ENCODE measurements at regions not wholly inside any gene's neighbourhood (a gene's known extent, or its start where the extent isn't known, plus 50 kb on each side); places are given as distances from the start of the nearest gene placed in this dataset.

- CTCF ChIA-PET (ENCODE audit: low intra/inter-chr PET ratio): no interaction called here
- POLR2A ChIA-PET: no interaction called here
- Histone ChIP-seq H3K4me1 (replicated peaks in 1 of 2; ENCODE audit: control insufficient read depth in 2 of 2, insufficient read depth in 2 of 2, low read length in 2 of 2) (no peaks in the 10 kb centered on the region), H3K9ac (ENCODE audit: insufficient read depth in 1 of 2, low read depth in 2 of 2, low read length in 2 of 2) (no peak overlapping the region), H3K4me3 (no peak overlapping the region), H2AFZ (ENCODE audit: low read depth, low read length) (no peak overlapping the region), H3K79me2 (ENCODE audit: control insufficient read depth, insufficient read depth, low read length) (no peaks in the 10 kb centered on the region), H3K36me3 (ENCODE audit: control insufficient read depth, insufficient read depth, low read length) (no peaks in the 10 kb centered on the region), H3K4me2 (ENCODE audit: insufficient read depth, low read length) (no peak overlapping the region), H3K27me3 (ENCODE audit: control insufficient read depth in 2 of 2, insufficient read depth in 2 of 2, low read length in 2 of 2) (no peaks in the 10 kb centered on the region), H3K9me3 (replicated peaks; ENCODE audit: control insufficient read depth, insufficient read depth, low read depth, low read length) (no peaks in the 10 kb centered on the region), H4K20me1 (replicated peaks; ENCODE audit: control insufficient read depth, insufficient read depth, low read length) (no peaks in the 10 kb centered on the region), H3K9me1 (ENCODE audit: control insufficient read depth, insufficient read depth, low read length) (no peaks in the 10 kb centered on the region), H3K27ac (ENCODE audit: extremely low read depth, low read depth, low read length) (no peak overlapping the region)
- whole genome bisulfite sequencing (ENCODE audit: insufficient coverage, low coverage, missing lambda C conversion rate): 19% methylated on average over 16 of the region's 16 CpGs
- no peak for ATAC-seq
- BruUV-seq (replicated peaks): no TSS peak
- no peak for FAIRE-seq
- no peak for DNase-seq (ENCODE audit: extremely low read depth in 1 of 4, low spot score in 3 of 4)
- in situ Hi-C loops (cut with MboI): no loop called here
- intact Hi-C loops (cut with micrococcal nuclease): no loop called here
- TF ChIP-seq ZNF444 (CRISPR knock-in tag; IDR thresholded peaks at IDR 0.05) (peak; percentile 30; the same call in 1 of the 2 replicates), RBM34 (IDR thresholded peaks at IDR 0.05; ENCODE audit: borderline replicate concordance, insufficient read depth, low read length) (no peak), BRF1 (IDR thresholded peaks at IDR 0.05; ENCODE audit: borderline replicate concordance, extremely low read depth, insufficient read length) (no peak), ZBTB17 (CRISPR knock-in tag; IDR thresholded peaks at IDR 0.05) (peak; percentile 56; the same call in 1 of the 2 replicates), MAFG (tag; conservative IDR thresholded peaks at IDR 0.05) (peak; percentile 97), NFE2 (IDR thresholded peaks at IDR 0.05; ENCODE audit: low read depth) (peak; percentile 47; the same call in 1 of the 2 replicates), NR2C1 (IDR thresholded peaks at IDR 0.05) (no peak), NR2C1 (tag; IDR thresholded peaks at IDR 0.05) (peak; percentile 46), SMAD4 (CRISPR knock-in tag; conservative IDR thresholded peaks at IDR 0.05) (0 out of 2 replicates have a peak, but pooled peaks have one; percentile 12), ZNF316 (IDR thresholded peaks at IDR 0.05) (peak; percentile 87), BACH1 (tag; IDR thresholded peaks at IDR 0.05) (peak; percentile 72; the same call in 1 of the 2 replicates)
- TF ChIP-seq, protein P1, sequence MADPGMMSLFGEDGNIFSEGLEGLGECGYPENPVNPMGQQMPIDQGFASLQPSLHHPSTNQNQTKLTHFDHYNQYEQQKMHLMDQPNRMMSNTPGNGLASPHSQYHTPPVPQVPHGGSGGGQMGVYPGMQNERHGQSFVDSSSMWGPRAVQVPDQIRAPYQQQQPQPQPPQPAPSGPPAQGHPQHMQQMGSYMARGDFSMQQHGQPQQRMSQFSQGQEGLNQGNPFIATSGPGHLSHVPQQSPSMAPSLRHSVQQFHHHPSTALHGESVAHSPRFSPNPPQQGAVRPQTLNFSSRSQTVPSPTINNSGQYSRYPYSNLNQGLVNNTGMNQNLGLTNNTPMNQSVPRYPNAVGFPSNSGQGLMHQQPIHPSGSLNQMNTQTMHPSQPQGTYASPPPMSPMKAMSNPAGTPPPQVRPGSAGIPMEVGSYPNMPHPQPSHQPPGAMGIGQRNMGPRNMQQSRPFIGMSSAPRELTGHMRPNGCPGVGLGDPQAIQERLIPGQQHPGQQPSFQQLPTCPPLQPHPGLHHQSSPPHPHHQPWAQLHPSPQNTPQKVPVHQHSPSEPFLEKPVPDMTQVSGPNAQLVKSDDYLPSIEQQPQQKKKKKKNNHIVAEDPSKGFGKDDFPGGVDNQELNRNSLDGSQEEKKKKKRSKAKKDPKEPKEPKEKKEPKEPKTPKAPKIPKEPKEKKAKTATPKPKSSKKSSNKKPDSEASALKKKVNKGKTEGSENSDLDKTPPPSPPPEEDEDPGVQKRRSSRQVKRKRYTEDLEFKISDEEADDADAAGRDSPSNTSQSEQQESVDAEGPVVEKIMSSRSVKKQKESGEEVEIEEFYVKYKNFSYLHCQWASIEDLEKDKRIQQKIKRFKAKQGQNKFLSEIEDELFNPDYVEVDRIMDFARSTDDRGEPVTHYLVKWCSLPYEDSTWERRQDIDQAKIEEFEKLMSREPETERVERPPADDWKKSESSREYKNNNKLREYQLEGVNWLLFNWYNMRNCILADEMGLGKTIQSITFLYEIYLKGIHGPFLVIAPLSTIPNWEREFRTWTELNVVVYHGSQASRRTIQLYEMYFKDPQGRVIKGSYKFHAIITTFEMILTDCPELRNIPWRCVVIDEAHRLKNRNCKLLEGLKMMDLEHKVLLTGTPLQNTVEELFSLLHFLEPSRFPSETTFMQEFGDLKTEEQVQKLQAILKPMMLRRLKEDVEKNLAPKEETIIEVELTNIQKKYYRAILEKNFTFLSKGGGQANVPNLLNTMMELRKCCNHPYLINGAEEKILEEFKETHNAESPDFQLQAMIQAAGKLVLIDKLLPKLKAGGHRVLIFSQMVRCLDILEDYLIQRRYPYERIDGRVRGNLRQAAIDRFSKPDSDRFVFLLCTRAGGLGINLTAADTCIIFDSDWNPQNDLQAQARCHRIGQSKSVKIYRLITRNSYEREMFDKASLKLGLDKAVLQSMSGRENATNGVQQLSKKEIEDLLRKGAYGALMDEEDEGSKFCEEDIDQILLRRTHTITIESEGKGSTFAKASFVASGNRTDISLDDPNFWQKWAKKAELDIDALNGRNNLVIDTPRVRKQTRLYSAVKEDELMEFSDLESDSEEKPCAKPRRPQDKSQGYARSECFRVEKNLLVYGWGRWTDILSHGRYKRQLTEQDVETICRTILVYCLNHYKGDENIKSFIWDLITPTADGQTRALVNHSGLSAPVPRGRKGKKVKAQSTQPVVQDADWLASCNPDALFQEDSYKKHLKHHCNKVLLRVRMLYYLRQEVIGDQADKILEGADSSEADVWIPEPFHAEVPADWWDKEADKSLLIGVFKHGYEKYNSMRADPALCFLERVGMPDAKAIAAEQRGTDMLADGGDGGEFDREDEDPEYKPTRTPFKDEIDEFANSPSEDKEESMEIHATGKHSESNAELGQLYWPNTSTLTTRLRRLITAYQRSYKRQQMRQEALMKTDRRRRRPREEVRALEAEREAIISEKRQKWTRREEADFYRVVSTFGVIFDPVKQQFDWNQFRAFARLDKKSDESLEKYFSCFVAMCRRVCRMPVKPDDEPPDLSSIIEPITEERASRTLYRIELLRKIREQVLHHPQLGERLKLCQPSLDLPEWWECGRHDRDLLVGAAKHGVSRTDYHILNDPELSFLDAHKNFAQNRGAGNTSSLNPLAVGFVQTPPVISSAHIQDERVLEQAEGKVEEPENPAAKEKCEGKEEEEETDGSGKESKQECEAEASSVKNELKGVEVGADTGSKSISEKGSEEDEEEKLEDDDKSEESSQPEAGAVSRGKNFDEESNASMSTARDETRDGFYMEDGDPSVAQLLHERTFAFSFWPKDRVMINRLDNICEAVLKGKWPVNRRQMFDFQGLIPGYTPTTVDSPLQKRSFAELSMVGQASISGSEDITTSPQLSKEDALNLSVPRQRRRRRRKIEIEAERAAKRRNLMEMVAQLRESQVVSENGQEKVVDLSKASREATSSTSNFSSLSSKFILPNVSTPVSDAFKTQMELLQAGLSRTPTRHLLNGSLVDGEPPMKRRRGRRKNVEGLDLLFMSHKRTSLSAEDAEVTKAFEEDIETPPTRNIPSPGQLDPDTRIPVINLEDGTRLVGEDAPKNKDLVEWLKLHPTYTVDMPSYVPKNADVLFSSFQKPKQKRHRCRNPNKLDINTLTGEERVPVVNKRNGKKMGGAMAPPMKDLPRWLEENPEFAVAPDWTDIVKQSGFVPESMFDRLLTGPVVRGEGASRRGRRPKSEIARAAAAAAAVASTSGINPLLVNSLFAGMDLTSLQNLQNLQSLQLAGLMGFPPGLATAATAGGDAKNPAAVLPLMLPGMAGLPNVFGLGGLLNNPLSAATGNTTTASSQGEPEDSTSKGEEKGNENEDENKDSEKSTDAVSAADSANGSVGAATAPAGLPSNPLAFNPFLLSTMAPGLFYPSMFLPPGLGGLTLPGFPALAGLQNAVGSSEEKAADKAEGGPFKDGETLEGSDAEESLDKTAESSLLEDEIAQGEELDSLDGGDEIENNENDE (IDR thresholded peaks at IDR 0.05; ENCODE audit: low read depth, low read length): no peak
These were observed 1098.6 kb downstream of the TAF11L14 start for GRCh38 chr5:18732556-18733479.
